ENCODE measurements at regions not wholly inside any gene's neighbourhood (a gene's known extent, or its start where the extent isn't known, plus 50 kb on each side); places are given as distances from the start of the nearest gene placed in this dataset.

- Histone ChIP-seq H3K27ac (no peak overlapping the region), H3K36me3 (no peaks in the 10 kb centered on the region), H3K27me3 (no peaks in the 10 kb centered on the region), H3K9me3 (no peaks in the 10 kb centered on the region), H3K4me1 (no peaks in the 10 kb centered on the region), H3K4me3 (replicated peaks in 1 of 3) (no peak overlapping the region)
- no peak for DNase-seq
- WGBS, 2 donors: 91 to 98% methylated on average over 1 of the region's 1 CpG
- TF ChIP-seq CTCF (IDR thresholded peaks at IDR 0.05) (no peak), POLR2A (IDR thresholded peaks at IDR 0.05) (no peak)
- intact Hi-C loops (cut with DNase I): no loop called here
These were observed 93.2 kb downstream of the C5orf15 start for GRCh38 chr5:133875179-133875578.

GRCh38 chr5:133873449-133873848, 95.0 kb downstream of the C5orf15 start:
- H3K4me3 ChIP-seq (replicated peaks in 1 of 3): no peak overlapping the region
- no peaks in the 10 kb centered on the region for H3K4me1 ChIP-seq
- H3K27ac ChIP-seq: no peak overlapping the region
- no peak for TF ChIP-seq POLR2A (IDR thresholded peaks at IDR 0.05)
- TF ChIP-seq CTCF (IDR thresholded peaks at IDR 0.05): no peak
- 59 to 77% methylated on average over 2 of the region's 2 CpGs for WGBS, 2 donors
- no peaks in the 10 kb centered on the region for H3K9me3 ChIP-seq
- no peak for DNase-seq
- no peaks in the 10 kb centered on the region for H3K36me3 ChIP-seq
- intact Hi-C loops (cut with DNase I): no loop called here
- no peaks in the 10 kb centered on the region for H3K27me3 ChIP-seq

GRCh38 chr5:133870661-133871060, 97.8 kb downstream of the C5orf15 start:
- Histone ChIP-seq H3K4me3 (replicated peaks in 1 of 3) (no peak overlapping the region), H3K27me3 (no peaks in the 10 kb centered on the region), H3K9me3 (no peaks in the 10 kb centered on the region), H3K27ac (no peak overlapping the region), H3K4me1 (no peaks in the 10 kb centered on the region), H3K36me3 (no peaks in the 10 kb centered on the region)
- intact Hi-C loops (cut with DNase I): no loop called here
- no peak for DNase-seq
- no peak for TF ChIP-seq POLR2A (IDR thresholded peaks at IDR 0.05)
- TF ChIP-seq CTCF (IDR thresholded peaks at IDR 0.05): no peak

GRCh38 chr5:133869519-133870335, 98.7 kb downstream of the C5orf15 start:
- 56 to 59% methylated on average over 13 of the region's 13 CpGs for whole genome bisulfite sequencing, 2 donors
- Histone ChIP-seq H3K27me3 (no peaks in the 10 kb centered on the region), H3K4me1 (no peaks in the 10 kb centered on the region), H3K36me3 (no peaks in the 10 kb centered on the region), H3K9me3 (no peaks in the 10 kb centered on the region), H3K4me3 (replicated peaks in 1 of 3) (no peak overlapping the region), H3K27ac (peak overlapping the region in 1 of 3 donors; percentile 4)
- peak; percentile 4 to 8 for DNase-seq
- TF ChIP-seq CTCF (IDR thresholded peaks at IDR 0.05) (no peak), POLR2A (IDR thresholded peaks at IDR 0.05) (no peak)
- intact Hi-C loops (cut with DNase I): loop anchor here (5.0 to 10.0 kb wide), 3 partner anchors 105 to 755 kb away; no protein-coding TSS in a partner anchor

GRCh38 chr5:133868946-133869518, 99.4 kb downstream of the C5orf15 start:
- H3K9me3 ChIP-seq: no peaks in the 10 kb centered on the region
- TF ChIP-seq POLR2A (IDR thresholded peaks at IDR 0.05) (no peak), CTCF (IDR thresholded peaks at IDR 0.05) (peak; percentile 53 to 84 (median 74))
- no peaks in the 10 kb centered on the region for H3K27me3 ChIP-seq
- no peaks in the 10 kb centered on the region for H3K36me3 ChIP-seq
- 16 to 18% methylated on average over 16 of the region's 16 CpGs for WGBS, 2 donors
- peak overlapping the region in 1 of 3 donors; percentile 4 for H3K27ac ChIP-seq
- H3K4me3 ChIP-seq (replicated peaks in 1 of 3): no peak overlapping the region
- peak; percentile 76 to 79 for DNase-seq
- intact Hi-C loops (cut with DNase I): loop anchor here (5.0 to 10.0 kb wide), 3 partner anchors 104 to 754 kb away; no protein-coding TSS in a partner anchor
- no peaks in the 10 kb centered on the region for H3K4me1 ChIP-seq

Measured in thyroid gland (tissue), 4 donors.